ENCODE measurements at regions not wholly inside any gene's neighbourhood (a gene's known extent, or its start where the extent isn't known, plus 50 kb on each side); places are given as distances from the start of the nearest gene placed in this dataset.

DNA sequence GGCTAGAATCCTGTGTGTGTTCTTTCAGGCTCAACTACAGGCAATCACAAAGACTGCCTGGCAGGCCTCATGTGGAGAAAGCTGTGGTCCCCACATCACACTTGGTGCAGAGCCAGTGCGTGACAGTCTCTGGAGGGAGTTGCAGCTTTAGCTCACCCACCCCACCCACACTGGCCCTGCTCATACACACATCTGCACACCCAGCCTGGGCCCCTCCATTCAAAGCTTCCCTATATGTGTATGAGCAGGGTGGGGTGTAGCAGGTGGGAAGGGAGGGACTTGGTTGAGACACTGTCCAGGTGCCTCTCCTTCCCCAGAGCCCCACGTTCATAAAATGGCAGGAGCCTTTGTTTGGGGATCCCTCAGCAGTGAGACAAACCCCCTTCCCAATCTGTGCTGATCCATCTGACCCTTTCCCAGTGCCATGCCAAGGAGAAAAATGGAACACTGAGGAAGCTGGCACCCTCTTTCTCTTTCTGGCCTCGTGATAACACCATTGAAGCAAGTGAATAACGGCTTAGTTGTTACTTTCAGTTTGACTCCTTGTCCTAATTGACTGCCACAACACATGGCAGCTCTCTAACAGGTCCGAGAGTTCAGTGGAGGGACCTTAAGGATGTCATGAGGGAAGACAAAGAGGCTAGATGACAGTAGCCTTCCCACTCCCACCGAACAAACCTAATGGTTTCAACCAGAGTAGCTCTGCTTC, 53.8 kb upstream of the NRSN1 start:
- DNase-seq = no peak

DNA sequence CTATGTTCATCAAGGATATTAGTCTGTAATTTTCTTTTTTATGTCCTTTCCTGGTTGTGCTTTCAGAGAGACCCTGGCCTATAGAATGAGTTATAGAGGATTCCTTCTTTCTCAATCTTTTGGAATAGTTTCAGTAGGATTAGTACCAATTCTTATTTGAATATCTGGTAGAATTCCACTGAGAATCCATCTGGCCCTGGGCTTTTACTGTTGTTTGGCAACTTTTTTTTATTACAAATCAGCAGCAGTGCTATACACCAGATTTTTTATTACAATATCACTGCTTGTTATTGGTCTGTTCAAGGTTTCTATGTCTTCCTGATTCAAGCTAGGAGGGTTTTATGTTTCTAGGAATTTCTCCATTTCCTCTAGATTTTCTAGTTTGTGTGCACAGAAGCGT, 50.0 kb upstream of the NRSN1 start:
- DNase-seq = no peak
